Esophagus muscularis mucosa (tissue), 4 donors: ENCODE measurements at regions not wholly inside any gene's neighbourhood (a gene's known extent, or its start where the extent isn't known, plus 50 kb on each side); places are given as distances from the start of the nearest gene placed in this dataset.

ENCODE experiments used
- CTCF ChIP-seq, 3 experiments: fragments of 200-600 bp in 2 of 3; fragments of 450-650 bp in 1 of 3; sonication (generic) in 2 of 3; IDR thresholded peaks; one replicate each; pipeline ENCODE4 v1.5.1; 2017 to 2019; ENCODE audit warnings: antibody characterized with exemption in 3 of 3, mild to moderate bottlenecking in 2 of 3, moderate library complexity in 1 of 3
- EP300 ChIP-seq: sonication (generic); formaldehyde crosslinking; IDR thresholded peaks from one replicate; pipeline ENCODE4 v1.6.1; 2017; ENCODE audit warnings: antibody characterized with exemption
- POLR2A ChIP-seq: fragments of 450-650 bp; IDR thresholded peaks from one replicate; pipeline ENCODE4 v1.6.1; 2017; ENCODE audit warnings: antibody characterized with exemption, moderate library complexity, mild to moderate bottlenecking, low read depth

- TF ChIP-seq CTCF (IDR thresholded peaks at IDR 0.05): no peak
- TF ChIP-seq EP300: no peak
- no peak for TF ChIP-seq POLR2A
Measured at GRCh38 chr2:239471011-239471792, 70.4 kb upstream of the HDAC4 start.
